ENCODE measurements at regions not wholly inside any gene's neighbourhood (a gene's known extent, or its start where the extent isn't known, plus 50 kb on each side); places are given as distances from the start of the nearest gene placed in this dataset.

DNA sequence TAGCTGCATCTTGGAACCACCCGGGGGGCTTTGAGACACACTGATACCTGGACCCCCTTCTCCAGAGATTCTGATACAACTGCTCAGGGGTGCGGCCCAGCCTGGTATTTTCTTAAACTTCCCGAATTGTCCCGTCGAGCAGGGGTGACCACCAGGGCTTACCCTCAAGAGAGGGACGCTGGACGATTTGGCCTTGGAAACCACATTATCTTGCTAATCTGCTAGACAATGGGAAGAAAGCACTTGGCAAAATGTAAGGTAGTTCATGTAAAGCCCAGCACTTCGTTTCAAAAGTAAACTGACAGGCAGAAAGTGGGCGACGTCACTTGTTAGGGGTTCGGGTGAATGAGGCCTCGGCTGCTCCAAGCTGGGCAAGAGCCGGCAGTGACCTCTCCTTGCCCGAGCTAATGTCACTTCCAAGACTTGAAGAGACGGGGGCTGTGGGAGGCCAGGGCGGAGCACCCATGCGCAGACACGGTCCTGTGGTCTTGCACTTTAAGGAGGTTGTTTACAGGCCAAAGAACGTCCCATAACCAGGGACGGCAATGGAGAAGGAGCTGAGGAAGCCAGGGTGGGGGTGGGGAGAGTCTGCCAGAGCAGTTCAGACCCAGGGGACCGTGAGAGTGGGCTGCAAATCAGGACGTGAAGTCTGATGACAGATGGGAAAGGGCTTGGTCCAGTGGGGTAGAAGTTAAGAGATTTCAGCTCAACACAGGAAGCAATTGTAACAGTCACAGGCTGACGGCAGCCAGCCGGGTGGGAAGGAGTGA, 152.7 kb upstream of the GSE1 start:
- H3K4me2 ChIP-seq (ENCODE audit: low read length) = peak overlapping the region; percentile 81
- peak overlapping the region; percentile 98 for H3K27ac ChIP-seq (ENCODE audit: low read length)

DNA sequence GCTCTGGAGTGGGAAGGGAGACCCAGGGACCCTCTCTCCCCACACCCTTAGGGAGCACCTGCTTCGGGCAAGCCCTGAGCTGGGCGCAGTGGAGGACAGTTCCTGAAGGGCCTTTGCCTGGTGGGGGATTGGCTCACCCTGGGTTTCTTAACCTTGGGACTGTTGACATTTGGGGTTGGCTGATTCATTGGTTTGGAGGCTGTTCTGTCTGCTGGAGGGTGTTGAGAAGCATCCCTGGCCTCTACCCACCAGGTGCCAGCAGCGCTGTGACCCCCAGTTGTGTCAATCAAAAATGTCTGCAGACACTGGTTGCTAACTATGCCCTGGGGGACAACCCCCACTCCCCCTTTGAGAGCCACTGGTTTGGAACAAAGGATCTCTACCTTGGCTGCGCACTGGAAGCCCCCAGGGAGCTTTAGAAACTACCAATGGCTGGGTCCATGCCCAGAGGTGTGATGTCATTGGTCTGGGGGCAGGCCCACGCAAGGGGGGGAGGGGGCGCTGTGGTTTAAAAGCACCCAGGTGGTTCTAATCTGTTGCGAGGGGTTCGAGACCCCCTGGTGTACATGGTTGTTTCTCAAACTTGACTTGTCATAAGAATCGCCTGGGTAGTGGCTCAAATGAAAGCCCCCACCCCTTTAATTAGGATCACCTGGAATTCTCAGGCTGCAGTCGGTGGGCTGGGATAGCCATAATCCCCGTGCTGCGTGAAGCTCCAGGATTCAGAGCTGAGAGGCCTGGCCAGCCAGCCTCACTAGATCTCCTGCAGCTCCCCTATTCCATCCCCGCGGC, 151.9 kb upstream of the GSE1 start:
- Histone ChIP-seq H3K4me2 (ENCODE audit: low read length) (peak overlapping the region; percentile 81), H3K79me2 (replicated peaks; ENCODE audit: insufficient read depth, low read length) (peaks cover 19% of the 10 kb centered on the region), H4K20me1 (ENCODE audit: insufficient read depth) (no peaks in the 10 kb centered on the region), H3K27me3 (ENCODE audit: insufficient read depth, low read depth, low read length) (no peaks in the 10 kb centered on the region), H3K9me2 (ENCODE audit: insufficient read depth, low read length) (no peaks in the 10 kb centered on the region), H3F3A (ENCODE audit: insufficient read depth, low read length, poor library complexity, severe bottlenecking) (no peaks in the 10 kb centered on the region), H3K4me3 (ENCODE audit: low read length) (peak overlapping the region; percentile 70), H3K9me3 (ENCODE audit: low read length) (no peaks in the 10 kb centered on the region), H3K27ac (ENCODE audit: low read length) (peak overlapping the region; percentile 98), H3K36me3 (ENCODE audit: insufficient read depth, low read length) (no peaks in the 10 kb centered on the region), H3K9ac (ENCODE audit: low read length) (peak overlapping the region; percentile 86), H2AFZ (ENCODE audit: low read depth, low read length) (no peak overlapping the region)
- TF ChIP-seq, protein P1, sequence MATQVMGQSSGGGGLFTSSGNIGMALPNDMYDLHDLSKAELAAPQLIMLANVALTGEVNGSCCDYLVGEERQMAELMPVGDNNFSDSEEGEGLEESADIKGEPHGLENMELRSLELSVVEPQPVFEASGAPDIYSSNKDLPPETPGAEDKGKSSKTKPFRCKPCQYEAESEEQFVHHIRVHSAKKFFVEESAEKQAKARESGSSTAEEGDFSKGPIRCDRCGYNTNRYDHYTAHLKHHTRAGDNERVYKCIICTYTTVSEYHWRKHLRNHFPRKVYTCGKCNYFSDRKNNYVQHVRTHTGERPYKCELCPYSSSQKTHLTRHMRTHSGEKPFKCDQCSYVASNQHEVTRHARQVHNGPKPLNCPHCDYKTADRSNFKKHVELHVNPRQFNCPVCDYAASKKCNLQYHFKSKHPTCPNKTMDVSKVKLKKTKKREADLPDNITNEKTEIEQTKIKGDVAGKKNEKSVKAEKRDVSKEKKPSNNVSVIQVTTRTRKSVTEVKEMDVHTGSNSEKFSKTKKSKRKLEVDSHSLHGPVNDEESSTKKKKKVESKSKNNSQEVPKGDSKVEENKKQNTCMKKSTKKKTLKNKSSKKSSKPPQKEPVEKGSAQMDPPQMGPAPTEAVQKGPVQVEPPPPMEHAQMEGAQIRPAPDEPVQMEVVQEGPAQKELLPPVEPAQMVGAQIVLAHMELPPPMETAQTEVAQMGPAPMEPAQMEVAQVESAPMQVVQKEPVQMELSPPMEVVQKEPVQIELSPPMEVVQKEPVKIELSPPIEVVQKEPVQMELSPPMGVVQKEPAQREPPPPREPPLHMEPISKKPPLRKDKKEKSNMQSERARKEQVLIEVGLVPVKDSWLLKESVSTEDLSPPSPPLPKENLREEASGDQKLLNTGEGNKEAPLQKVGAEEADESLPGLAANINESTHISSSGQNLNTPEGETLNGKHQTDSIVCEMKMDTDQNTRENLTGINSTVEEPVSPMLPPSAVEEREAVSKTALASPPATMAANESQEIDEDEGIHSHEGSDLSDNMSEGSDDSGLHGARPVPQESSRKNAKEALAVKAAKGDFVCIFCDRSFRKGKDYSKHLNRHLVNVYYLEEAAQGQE (IDR thresholded peaks at IDR 0.05; ENCODE audit: borderline replicate concordance) = peak; percentile 68
- TF ChIP-seq SMC3 (conservative IDR thresholded peaks at IDR 0.05; ENCODE audit: poor library complexity) = no peak
- no peak for TF ChIP-seq EZH2 (IDR thresholded peaks at IDR 0.05; ENCODE audit: borderline replicate concordance, insufficient read depth, low read length, poor library complexity, severe bottlenecking)
- TF ChIP-seq RAD21 (conservative IDR thresholded peaks at IDR 0.05) = no peak
- no peak for TF ChIP-seq TAF1 (IDR thresholded peaks at IDR 0.05; ENCODE audit: low read depth)

More for the DNA sequence above, 152.7 kb upstream of the GSE1 start:
- Histone ChIP-seq H3F3A (ENCODE audit: insufficient read depth, low read length, poor library complexity, severe bottlenecking) (no peaks in the 10 kb centered on the region), H3K36me3 (ENCODE audit: insufficient read depth, low read length) (no peaks in the 10 kb centered on the region), H3K27me3 (ENCODE audit: insufficient read depth, low read depth, low read length) (no peaks in the 10 kb centered on the region), H4K20me1 (ENCODE audit: insufficient read depth) (no peaks in the 10 kb centered on the region), H3K79me2 (replicated peaks; ENCODE audit: insufficient read depth, low read length) (peaks cover 14% of the 10 kb centered on the region), H3K9ac (ENCODE audit: low read length) (peak overlapping the region; percentile 86), H3K9me2 (ENCODE audit: insufficient read depth, low read length) (no peaks in the 10 kb centered on the region), H3K9me3 (ENCODE audit: low read length) (no peaks in the 10 kb centered on the region), H3K4me3 (ENCODE audit: low read length) (peak overlapping the region; percentile 70), H2AFZ (ENCODE audit: low read depth, low read length) (no peak overlapping the region)
- TF ChIP-seq EP300 (conservative IDR thresholded peaks at IDR 0.05; ENCODE audit: poor library complexity, severe bottlenecking) = no peak
- TF ChIP-seq EZH2 (IDR thresholded peaks at IDR 0.05; ENCODE audit: borderline replicate concordance, insufficient read depth, low read length, poor library complexity, severe bottlenecking) = no peak
- TF ChIP-seq SMC3 (conservative IDR thresholded peaks at IDR 0.05; ENCODE audit: poor library complexity) = no peak
- no peak for TF ChIP-seq MXI1 (conservative IDR thresholded peaks at IDR 0.05; ENCODE audit: poor library complexity, severe bottlenecking)
- TF ChIP-seq, protein P1 (IDR thresholded peaks at IDR 0.05; ENCODE audit: borderline replicate concordance) = no peak
- no peak for TF ChIP-seq TAF1 (IDR thresholded peaks at IDR 0.05; ENCODE audit: low read depth)
